Sigmoid colon (tissue), 6 donors: ENCODE measurements at regions not wholly inside any gene's neighbourhood (a gene's known extent, or its start where the extent isn't known, plus 50 kb on each side); places are given as distances from the start of the nearest gene placed in this dataset.

Source experiments
- DNase-seq: peaks from one replicate; pipeline ENCODE4 v3.0.0-alpha.2; 2019
- H3K27ac ChIP-seq, 4 donors: fragments of 200-600 bp; sonication (generic); one replicate each; pipeline ENCODE4 v1.5.1; 2016 to 2019; ENCODE audit warnings: mild to moderate bottlenecking in 1 of 4
- H3K27me3 ChIP-seq, 3 donors: fragments of 200-600 bp; sonication (generic); one replicate each; pipeline ENCODE4 v1.5.1; 2019; ENCODE audit warnings: mild to moderate bottlenecking in 1 of 3
- H3K36me3 ChIP-seq, 4 donors: fragments of 200-600 bp; sonication (generic); one replicate each; pipeline ENCODE4 v1.5.1; 2016 to 2019
- H3K4me1 ChIP-seq, 4 donors: fragments of 200-600 bp; sonication (generic); one replicate each; pipeline ENCODE4 v1.5.1; 2017 to 2019
- H3K4me3 ChIP-seq, 4 donors: fragments of 200-600 bp; sonication (generic); one replicate each; pipeline ENCODE4 v1.5.1; 2017 to 2019; ENCODE audit warnings: mild to moderate bottlenecking in 2 of 4, moderate library complexity in 1 of 4
- H3K9me3 ChIP-seq, 4 donors: fragments of 200-600 bp in 3 of 4; sonication (generic) in 3 of 4; one replicate each; pipeline versions ENCODE4 v1.5.1 to v1.6.1; 2013 to 2019
- EP300 ChIP-seq, 4 donors: sonication (generic); formaldehyde crosslinking; IDR thresholded peaks; one replicate each; pipeline ENCODE4 v1.6.1; 2017; ENCODE audit warnings: antibody characterized with exemption in 4 of 4
- POLR2A ChIP-seq, 2 donors: fragments of 450-650 bp; IDR thresholded peaks; one replicate each; pipeline ENCODE4 v1.6.1; 2016; ENCODE audit warnings: antibody characterized with exemption in 2 of 2, mild to moderate bottlenecking in 2 of 2, moderate library complexity in 2 of 2
- POLR2AphosphoS5 ChIP-seq, 4 donors: sonication (generic); formaldehyde crosslinking; IDR thresholded peaks; one replicate each; pipeline ENCODE4 v1.6.1; 2017; ENCODE audit warnings: antibody characterized with exemption in 4 of 4
- WGBS, 2 donors: extraction: QIAGEN DNeasy Blood & Tissue Kit; methylation state at CpG; one replicate each; pipeline ENCODE4 v1.1.7; 2013; 5-methylcytosine and 5-hydroxymethylcytosine counted together
- intact Hi-C: fragments of 100-400 bp; cut with DNase I; formaldehyde crosslinking; loops from one replicate; pipeline ENCODE4 v1.15.1; 2023
- TF ChIP-seq, protein P1 (sequence below), 4 experiments: fragments of 450-650 bp in 3 of 4; fragments of 200-600 bp in 1 of 4; IDR thresholded peaks; one replicate each; pipeline ENCODE4 v1.5.1; 2016 to 2019; ENCODE audit warnings: antibody characterized with exemption in 4 of 4, mild to moderate bottlenecking in 3 of 4, moderate library complexity in 2 of 4
- donor health status: healthy with polysubstance abuse.
- donor health status: healthy.

DNA sequence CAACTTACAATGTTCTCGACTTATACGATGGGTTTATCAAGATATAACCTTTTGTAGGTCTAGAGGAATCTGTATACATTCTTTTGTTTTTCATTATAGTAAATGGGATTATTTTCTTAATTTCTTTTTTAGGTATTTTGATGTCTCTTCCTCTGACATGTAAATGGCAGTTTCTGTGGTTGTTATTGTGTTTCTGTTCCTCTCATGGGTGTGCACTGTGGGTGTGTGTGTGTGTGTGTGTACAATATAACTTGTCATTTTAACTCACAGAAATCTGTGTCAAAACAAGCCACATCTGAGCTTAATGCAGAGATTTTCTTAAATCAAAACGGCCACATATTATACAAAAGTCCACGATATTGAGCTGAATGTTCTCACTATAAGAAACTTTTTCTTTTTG is 1300.8 kb upstream of the B3GALT2 start:
- H3K4me3 ChIP-seq, result no peak overlapping the region
- 90 to 91% methylated on average over 4 of the region's 4 CpGs for WGBS, 2 donors
- TF ChIP-seq POLR2AphosphoS5 (IDR thresholded peaks at IDR 0.05), result no peak
- TF ChIP-seq, protein P1, sequence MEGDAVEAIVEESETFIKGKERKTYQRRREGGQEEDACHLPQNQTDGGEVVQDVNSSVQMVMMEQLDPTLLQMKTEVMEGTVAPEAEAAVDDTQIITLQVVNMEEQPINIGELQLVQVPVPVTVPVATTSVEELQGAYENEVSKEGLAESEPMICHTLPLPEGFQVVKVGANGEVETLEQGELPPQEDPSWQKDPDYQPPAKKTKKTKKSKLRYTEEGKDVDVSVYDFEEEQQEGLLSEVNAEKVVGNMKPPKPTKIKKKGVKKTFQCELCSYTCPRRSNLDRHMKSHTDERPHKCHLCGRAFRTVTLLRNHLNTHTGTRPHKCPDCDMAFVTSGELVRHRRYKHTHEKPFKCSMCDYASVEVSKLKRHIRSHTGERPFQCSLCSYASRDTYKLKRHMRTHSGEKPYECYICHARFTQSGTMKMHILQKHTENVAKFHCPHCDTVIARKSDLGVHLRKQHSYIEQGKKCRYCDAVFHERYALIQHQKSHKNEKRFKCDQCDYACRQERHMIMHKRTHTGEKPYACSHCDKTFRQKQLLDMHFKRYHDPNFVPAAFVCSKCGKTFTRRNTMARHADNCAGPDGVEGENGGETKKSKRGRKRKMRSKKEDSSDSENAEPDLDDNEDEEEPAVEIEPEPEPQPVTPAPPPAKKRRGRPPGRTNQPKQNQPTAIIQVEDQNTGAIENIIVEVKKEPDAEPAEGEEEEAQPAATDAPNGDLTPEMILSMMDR (IDR thresholded peaks at IDR 0.05), result no peak
- no peak for TF ChIP-seq POLR2A (IDR thresholded peaks at IDR 0.05)
- TF ChIP-seq EP300 (IDR thresholded peaks at IDR 0.05), result no peak
- H3K36me3 ChIP-seq, result no peaks in the 10 kb centered on the region
- H3K27ac ChIP-seq, result no peak overlapping the region
- H3K4me1 ChIP-seq, result no peaks in the 10 kb centered on the region
- intact Hi-C loops, result no loop called here
- H3K9me3 ChIP-seq, result no peaks in the 10 kb centered on the region
- DNase-seq, result no peak
- no peaks in the 10 kb centered on the region for H3K27me3 ChIP-seq

DNA sequence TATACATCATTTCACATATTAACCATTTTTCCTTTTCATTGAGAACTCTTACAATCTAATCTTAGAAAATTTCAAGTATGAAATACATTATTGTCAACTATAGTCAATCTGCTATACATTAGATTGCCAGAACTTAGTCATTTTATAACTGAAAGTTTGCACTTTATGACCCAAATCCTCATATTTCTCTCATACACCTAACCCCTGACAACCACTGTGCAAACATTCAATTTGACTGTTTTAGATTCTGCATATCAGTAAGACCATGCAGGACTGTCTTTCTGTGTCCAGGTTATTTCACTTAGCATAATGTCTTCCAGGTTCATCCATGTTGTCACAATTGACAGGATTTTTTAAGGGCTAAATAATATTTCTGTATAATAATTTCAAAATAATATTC is 1299.0 kb upstream of the B3GALT2 start:
- Histone ChIP-seq H3K4me1 (no peaks in the 10 kb centered on the region), H3K36me3 (no peaks in the 10 kb centered on the region), H3K27me3 (no peaks in the 10 kb centered on the region), H3K9me3 (no peaks in the 10 kb centered on the region), H3K27ac (no peak overlapping the region), H3K4me3 (no peak overlapping the region)
- intact Hi-C loops, result no loop called here
- DNase-seq, result no peak
- TF ChIP-seq, protein P1 (IDR thresholded peaks at IDR 0.05), result no peak
- TF ChIP-seq EP300 (IDR thresholded peaks at IDR 0.05), result no peak
- no peak for TF ChIP-seq POLR2AphosphoS5 (IDR thresholded peaks at IDR 0.05)
- TF ChIP-seq POLR2A (IDR thresholded peaks at IDR 0.05), result no peak

DNA sequence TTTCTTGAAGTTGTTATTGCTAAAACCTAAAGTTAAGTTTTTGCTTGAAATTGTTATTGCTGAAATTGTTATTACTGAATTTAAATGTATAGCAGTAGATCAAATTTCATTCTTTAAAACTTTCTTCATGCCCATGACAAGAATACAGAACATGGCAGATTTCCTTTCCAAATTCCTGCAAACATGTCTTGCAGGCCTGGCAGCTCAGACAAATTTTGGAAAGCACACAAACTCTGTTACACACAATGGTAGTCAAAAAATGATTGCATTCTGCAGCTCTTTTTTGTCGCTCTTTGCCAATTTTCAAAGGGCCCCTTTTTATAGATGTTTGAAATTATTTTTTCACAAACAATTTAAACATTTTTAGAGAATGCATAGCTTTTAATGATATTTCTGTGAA is 1292.3 kb upstream of the B3GALT2 start:
- H3K9me3 ChIP-seq, result no peaks in the 10 kb centered on the region
- TF ChIP-seq POLR2A (IDR thresholded peaks at IDR 0.05), result no peak
- TF ChIP-seq, protein P1 (IDR thresholded peaks at IDR 0.05), result no peak
- no peak for TF ChIP-seq EP300 (IDR thresholded peaks at IDR 0.05)
- TF ChIP-seq POLR2AphosphoS5 (IDR thresholded peaks at IDR 0.05), result no peak
- no peak overlapping the region for H3K4me3 ChIP-seq
- intact Hi-C loops, result no loop called here
- peaks cover 0 to 29% (median 6%) of the 10 kb centered on the region in 4 donors for H3K4me1 ChIP-seq
- H3K36me3 ChIP-seq, result no peaks in the 10 kb centered on the region
- no peak for DNase-seq
- WGBS, 2 donors, result 92% methylated on average over 1 of the region's 1 CpG
- H3K27me3 ChIP-seq, result no peaks in the 10 kb centered on the region
- H3K27ac ChIP-seq, result no peak overlapping the region

DNA sequence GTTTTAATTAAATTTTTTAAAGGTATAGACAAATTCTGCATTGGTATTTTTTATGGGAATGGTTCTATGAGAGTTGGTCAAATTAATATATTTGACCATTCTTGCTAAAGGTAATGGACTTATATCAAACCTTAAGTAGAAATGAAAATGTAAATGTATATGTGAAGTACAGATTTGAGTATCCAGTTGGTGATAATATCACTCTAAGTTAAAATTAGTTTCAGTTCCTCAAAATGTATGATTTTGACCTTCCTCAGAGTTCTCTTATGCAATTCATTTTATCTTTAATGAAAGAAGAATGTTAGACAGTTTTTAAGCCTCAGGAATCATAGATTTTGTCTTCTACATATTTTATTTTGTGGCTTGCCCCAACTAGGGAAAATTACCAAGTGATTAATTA is 1291.5 kb upstream of the B3GALT2 start:
- no peaks in the 10 kb centered on the region for H3K36me3 ChIP-seq
- H3K4me1 ChIP-seq, result peaks cover 0 to 29% (median 6%) of the 10 kb centered on the region in 4 donors
- no peaks in the 10 kb centered on the region for H3K9me3 ChIP-seq
- H3K4me3 ChIP-seq, result no peak overlapping the region
- no peaks in the 10 kb centered on the region for H3K27me3 ChIP-seq
- TF ChIP-seq POLR2A (IDR thresholded peaks at IDR 0.05), result no peak
- TF ChIP-seq, protein P1 (IDR thresholded peaks at IDR 0.05), result no peak
- TF ChIP-seq POLR2AphosphoS5 (IDR thresholded peaks at IDR 0.05), result no peak
- no peak for TF ChIP-seq EP300 (IDR thresholded peaks at IDR 0.05)
- intact Hi-C loops, result no loop called here
- DNase-seq, result no peak
- no peak overlapping the region for H3K27ac ChIP-seq

DNA sequence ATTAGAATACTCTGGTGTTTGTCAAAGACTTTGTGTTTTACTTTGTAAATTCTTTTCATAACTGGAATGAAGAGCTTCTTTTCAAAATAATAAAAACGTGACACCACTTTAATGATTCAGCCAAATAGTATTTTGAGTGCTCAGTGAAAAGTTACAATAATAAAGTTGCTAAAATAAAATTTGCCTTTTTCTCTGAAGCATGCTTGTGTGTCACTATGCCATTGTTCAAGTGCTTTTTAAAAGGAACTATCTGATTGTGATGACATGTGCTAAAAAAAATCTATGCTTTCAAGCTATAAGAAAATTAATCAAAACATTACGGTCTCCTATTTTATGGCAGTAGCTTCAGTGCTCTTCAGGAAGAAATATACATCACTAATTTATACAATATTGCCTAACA is 1290.5 kb upstream of the B3GALT2 start:
- 53 to 60% methylated on average over 2 of the region's 2 CpGs for WGBS, 2 donors
- Histone ChIP-seq H3K4me1 (peaks cover 0 to 29% (median 6%) of the 10 kb centered on the region in 4 donors), H3K36me3 (no peaks in the 10 kb centered on the region), H3K4me3 (no peak overlapping the region), H3K9me3 (no peaks in the 10 kb centered on the region), H3K27ac (no peak overlapping the region), H3K27me3 (no peaks in the 10 kb centered on the region)
- intact Hi-C loops, result no loop called here
- DNase-seq, result no peak
- TF ChIP-seq EP300 (IDR thresholded peaks at IDR 0.05) (no peak), POLR2AphosphoS5 (IDR thresholded peaks at IDR 0.05) (no peak), POLR2A (IDR thresholded peaks at IDR 0.05) (no peak)
- TF ChIP-seq, protein P1 (IDR thresholded peaks at IDR 0.05), result no peak
